Thymus (tissue), 11 donors: ENCODE measurements at regions not wholly inside any gene's neighbourhood (a gene's known extent, or its start where the extent isn't known, plus 50 kb on each side); places are given as distances from the start of the nearest gene placed in this dataset.

Experiments
- DNase-seq, 9 donors: peaks; one replicate each; pipeline ENCODE4 v3.0.0-alpha.2; 2013; ENCODE audit warnings: low spot score in 9 of 9, low read depth in 6 of 9, missing footprints in 1 of 9
- H3K27ac ChIP-seq, 2 donors: one replicate each; pipeline ENCODE4 v1.5.1; 2013; ENCODE audit warnings: control low read depth in 1 of 2, low read depth in 1 of 2, low read length in 1 of 2, mild to moderate bottlenecking in 1 of 2, moderate library complexity in 1 of 2
- H3K27me3 ChIP-seq, 2 donors: one replicate each; pipeline ENCODE4 v1.5.1; 2013; ENCODE audit warnings: low read length in 1 of 2; ENCODE audit not compliant: control insufficient read depth in 2 of 2, insufficient read depth in 1 of 2
- H3K36me3 ChIP-seq, 2 donors: one replicate each; pipeline ENCODE4 v1.5.1; 2013; ENCODE audit warnings: low read length in 1 of 2, mild to moderate bottlenecking in 1 of 2, moderate library complexity in 1 of 2; ENCODE audit not compliant: control insufficient read depth in 2 of 2, insufficient read depth in 2 of 2
- H3K4me1 ChIP-seq, 2 donors: one replicate each; pipeline ENCODE4 v1.5.1; 2013; ENCODE audit warnings: low read length in 2 of 2; ENCODE audit not compliant: control insufficient read depth in 2 of 2, insufficient read depth in 2 of 2
- H3K4me3 ChIP-seq, 2 donors: one replicate each; pipeline ENCODE4 v1.5.1; 2013; ENCODE audit warnings: low read length in 2 of 2, control low read depth in 1 of 2, mild to moderate bottlenecking in 1 of 2
- H3K9me3 ChIP-seq, 2 donors: one replicate each; pipeline ENCODE4 v1.5.1; 2013; ENCODE audit warnings: low read length in 1 of 2, mild to moderate bottlenecking in 1 of 2; ENCODE audit not compliant: control insufficient read depth in 2 of 2, insufficient read depth in 1 of 2
- WGBS: extraction: QIAGEN DNeasy Blood & Tissue Kit; methylation state at CpG from one replicate; pipeline ENCODE4 v1.1.7; 2013; 5-methylcytosine and 5-hydroxymethylcytosine counted together
- donor health status: healthy.

DNA sequence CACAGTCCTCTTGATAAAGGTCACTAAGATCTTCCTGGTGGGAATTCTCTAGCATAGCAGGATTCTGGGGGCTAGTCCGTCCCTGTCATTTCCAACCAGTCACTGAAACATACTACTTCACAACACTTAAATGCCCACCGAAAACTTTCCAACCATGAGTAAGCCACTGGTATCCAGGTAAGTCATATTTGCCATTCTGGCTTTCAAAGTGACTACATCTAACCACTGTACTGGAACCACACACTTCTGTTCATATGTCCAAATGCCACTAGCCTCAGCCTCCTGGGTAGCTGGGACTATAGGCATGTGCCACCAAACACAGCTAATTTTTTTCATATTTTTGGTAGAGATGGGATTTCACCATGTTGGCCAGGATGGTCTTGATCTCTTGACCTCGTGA is 64.3 kb upstream of the VANGL1 start:
- no peak for DNase-seq
- H3K9me3 ChIP-seq, result peaks cover 1 to 6% of the 10 kb centered on the region in 2 donors
- H3K4me1 ChIP-seq, result no peaks in the 10 kb centered on the region
- 98% methylated on average over 3 of the region's 3 CpGs for WGBS
- no peak overlapping the region for H3K27ac ChIP-seq
- H3K4me3 ChIP-seq, result no peak overlapping the region
- no peaks in the 10 kb centered on the region for H3K36me3 ChIP-seq
- no peaks in the 10 kb centered on the region for H3K27me3 ChIP-seq

DNA sequence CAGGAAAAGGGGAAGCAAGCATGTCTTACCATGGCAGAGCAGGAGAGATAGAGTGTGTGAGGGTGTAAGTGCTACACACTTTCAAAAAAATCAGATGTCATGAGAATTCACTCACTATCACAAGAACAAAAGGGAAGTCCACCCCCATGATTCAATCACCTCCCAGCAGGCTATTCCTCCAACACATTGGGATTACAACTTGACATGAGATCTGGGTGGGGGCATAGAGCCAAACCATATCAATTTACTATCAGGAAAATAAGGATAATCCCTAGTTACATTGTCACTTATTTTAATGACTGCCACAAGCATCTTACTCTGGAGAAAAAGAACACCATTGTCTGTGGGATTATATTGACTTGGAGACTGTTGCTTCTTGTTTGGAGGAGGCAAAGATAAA is 66.1 kb upstream of the VANGL1 start:
- Histone ChIP-seq H3K9me3 (peaks cover 1 to 6% of the 10 kb centered on the region in 2 donors), H3K27ac (no peak overlapping the region), H3K4me3 (no peak overlapping the region), H3K36me3 (no peaks in the 10 kb centered on the region), H3K4me1 (no peaks in the 10 kb centered on the region), H3K27me3 (no peaks in the 10 kb centered on the region)
- DNase-seq, result no peak

DNA sequence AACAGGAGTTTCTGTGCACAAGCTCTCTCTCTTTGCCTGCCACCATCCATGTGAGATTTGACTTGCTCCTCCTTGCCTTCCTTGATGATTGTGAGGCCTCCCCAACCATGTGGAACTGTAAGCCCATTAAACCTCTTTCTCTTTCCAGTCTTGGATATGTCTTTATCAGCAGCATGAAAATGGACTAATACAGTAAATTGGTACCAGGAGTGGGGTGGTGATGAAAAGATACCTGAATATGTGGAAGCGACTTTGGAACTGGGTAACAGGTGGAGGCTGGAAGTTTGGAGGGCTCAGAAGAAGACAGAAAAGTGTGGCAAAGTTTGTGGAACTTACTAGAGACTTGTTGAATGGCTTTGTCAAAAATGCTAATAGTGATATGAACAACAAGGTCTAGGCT is 69.1 kb upstream of the VANGL1 start:
- WGBS, result 97% methylated on average over 1 of the region's 1 CpG
- no peak overlapping the region for H3K4me3 ChIP-seq
- H3K27ac ChIP-seq, result no peak overlapping the region
- H3K9me3 ChIP-seq, result peaks cover 1 to 6% of the 10 kb centered on the region in 2 donors
- H3K36me3 ChIP-seq, result no peaks in the 10 kb centered on the region
- H3K4me1 ChIP-seq, result no peaks in the 10 kb centered on the region
- H3K27me3 ChIP-seq, result no peaks in the 10 kb centered on the region
- DNase-seq, result no peak

DNA sequence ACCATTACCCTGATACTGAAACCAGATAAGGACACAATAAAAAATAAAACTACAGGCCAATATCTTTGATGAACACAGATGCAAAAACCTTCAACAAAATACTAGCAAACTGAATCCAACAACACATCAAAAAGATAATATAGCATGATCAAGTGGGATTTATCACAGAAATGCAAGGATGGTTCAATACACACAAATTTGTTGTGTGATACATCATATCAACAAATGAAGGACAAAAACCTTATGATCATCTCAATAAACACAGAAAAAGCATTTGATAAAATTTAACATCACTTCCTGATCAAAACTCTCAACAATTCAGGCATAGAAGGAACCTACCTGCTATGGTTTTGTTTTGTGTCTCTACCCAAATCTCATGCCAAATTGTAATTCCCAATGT is 74.3 kb upstream of the VANGL1 start:
- H3K9me3 ChIP-seq, result no peaks in the 10 kb centered on the region
- H3K4me1 ChIP-seq, result no peaks in the 10 kb centered on the region
- no peaks in the 10 kb centered on the region for H3K36me3 ChIP-seq
- no peak overlapping the region for H3K27ac ChIP-seq
- H3K4me3 ChIP-seq, result no peak overlapping the region
- DNase-seq, result no peak
- H3K27me3 ChIP-seq, result peaks cover 0 to 7% of the 10 kb centered on the region in 2 donors

DNA sequence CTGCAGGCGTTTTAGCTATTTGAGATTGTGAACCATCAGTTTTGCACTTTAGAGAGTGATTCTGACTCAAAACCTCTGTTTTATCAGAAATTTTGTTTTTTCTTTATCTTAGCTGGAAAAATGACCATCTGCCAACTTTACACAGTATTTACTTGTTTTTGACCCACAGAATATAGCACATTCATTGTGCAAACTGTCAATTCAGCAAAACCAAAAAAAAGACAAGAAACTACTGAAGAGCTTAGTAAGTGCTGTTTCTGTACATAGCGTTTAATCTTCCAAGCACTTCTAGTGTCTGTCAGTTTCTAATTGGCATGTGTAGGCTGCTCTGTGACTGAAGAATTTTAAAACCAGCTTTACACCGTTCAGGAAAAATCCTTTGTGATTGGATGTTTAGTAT is 76.0 kb upstream of the VANGL1 start:
- Histone ChIP-seq H3K27me3 (peaks cover 0 to 7% of the 10 kb centered on the region in 2 donors), H3K4me3 (no peak overlapping the region), H3K4me1 (no peaks in the 10 kb centered on the region), H3K27ac (no peak overlapping the region), H3K9me3 (no peaks in the 10 kb centered on the region), H3K36me3 (no peaks in the 10 kb centered on the region)
- WGBS, result 84% methylated on average over 3 of the region's 3 CpGs
- DNase-seq, result no peak

DNA sequence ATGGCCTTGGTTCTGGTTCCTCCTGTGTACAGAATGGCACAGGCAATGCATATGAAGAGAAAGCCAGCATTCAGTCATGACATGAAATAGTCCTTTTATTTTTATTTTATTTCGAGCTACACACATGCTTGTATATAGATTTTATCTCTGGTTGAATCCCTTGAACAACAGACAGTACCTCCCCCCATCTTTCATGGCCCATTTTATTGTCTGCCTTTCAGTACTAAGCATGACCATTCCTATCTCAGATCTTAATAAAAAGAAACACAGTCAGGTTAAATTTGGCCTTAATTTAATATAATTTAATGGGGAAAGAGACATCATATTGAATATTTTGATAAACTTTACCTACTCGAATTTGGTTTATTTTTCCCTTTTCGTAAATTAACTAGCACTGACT is 76.4 kb upstream of the VANGL1 start:
- H3K36me3 ChIP-seq, result no peaks in the 10 kb centered on the region
- no peaks in the 10 kb centered on the region for H3K9me3 ChIP-seq
- DNase-seq, result no peak
- H3K27me3 ChIP-seq, result peaks cover 0 to 7% of the 10 kb centered on the region in 2 donors
- H3K27ac ChIP-seq, result no peak overlapping the region
- no peaks in the 10 kb centered on the region for H3K4me1 ChIP-seq
- H3K4me3 ChIP-seq, result no peak overlapping the region
- WGBS, result 93% methylated on average over 3 of the region's 3 CpGs

DNA sequence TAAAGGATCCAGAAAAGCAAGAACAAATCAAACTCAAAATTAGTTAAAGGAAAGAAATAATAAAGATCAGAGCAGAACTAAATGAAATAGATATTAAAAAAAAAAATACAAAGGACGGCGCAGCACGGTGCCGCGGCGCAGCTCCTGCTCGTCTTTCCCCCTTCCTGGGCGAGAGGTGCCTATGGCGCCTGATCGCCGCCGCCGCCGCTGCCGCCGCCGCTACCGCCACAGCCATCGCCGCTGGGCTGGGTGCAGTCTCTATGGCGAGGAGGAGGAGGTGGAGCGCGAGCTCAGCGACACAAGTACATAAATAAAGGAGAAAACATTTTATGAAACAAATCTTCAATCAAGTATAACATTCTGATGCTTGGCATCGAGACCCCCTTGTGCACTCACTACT is 77.6 kb upstream of the VANGL1 start:
- H3K27ac ChIP-seq, result no peak overlapping the region
- no peaks in the 10 kb centered on the region for H3K4me1 ChIP-seq
- DNase-seq, result no peak
- WGBS, result 39% methylated on average over 25 of the region's 25 CpGs
- peaks cover 0 to 7% of the 10 kb centered on the region in 2 donors for H3K27me3 ChIP-seq
- H3K36me3 ChIP-seq, result no peaks in the 10 kb centered on the region
- H3K4me3 ChIP-seq, result no peak overlapping the region
- no peaks in the 10 kb centered on the region for H3K9me3 ChIP-seq

DNA sequence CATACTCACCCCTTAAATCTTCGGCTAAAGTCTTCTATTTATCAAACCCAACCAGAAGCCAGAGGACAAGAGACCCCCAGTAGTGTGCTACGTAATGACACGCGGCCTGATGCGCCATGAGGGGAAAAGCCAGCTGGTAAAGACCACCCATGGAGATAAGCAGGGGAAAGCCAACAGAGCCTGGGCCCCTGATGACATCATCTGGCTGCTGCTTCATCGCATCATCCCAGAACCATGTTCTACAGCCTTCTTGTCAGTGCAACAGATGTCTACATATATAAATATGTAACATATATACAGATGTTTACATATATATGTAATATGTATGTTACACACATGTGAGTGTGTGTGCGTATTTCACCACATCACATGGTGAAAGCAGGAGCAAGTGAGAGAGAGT is 81.7 kb upstream of the VANGL1 start:
- no peak overlapping the region for H3K27ac ChIP-seq
- no peaks in the 10 kb centered on the region for H3K36me3 ChIP-seq
- H3K27me3 ChIP-seq, result peaks cover 0 to 7% of the 10 kb centered on the region in 2 donors
- DNase-seq, result no peak
- H3K4me3 ChIP-seq, result no peak overlapping the region
- 68% methylated on average over 7 of the region's 7 CpGs for WGBS
- no peaks in the 10 kb centered on the region for H3K4me1 ChIP-seq
- no peaks in the 10 kb centered on the region for H3K9me3 ChIP-seq

DNA sequence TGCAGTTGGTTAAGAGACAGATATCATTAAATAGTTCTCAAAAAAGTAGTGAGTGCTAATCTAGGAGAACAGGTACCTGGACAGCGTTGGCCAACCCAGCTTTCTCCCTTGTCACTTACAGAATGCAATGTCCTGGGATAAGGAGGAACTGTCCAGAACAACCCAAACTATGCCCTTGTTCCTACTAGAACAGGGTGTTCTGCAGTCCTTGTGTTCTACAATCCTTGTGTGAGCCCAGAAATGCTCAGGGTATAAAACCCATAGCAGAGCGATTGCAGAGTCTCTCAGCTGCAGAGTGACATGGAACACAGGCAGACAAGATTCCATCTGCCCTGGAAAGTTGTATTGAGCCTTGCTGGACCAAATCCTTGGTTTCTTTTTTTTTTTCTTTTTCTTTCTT is 83.5 kb upstream of the VANGL1 start:
- no peaks in the 10 kb centered on the region for H3K27me3 ChIP-seq
- H3K36me3 ChIP-seq, result no peaks in the 10 kb centered on the region
- no peaks in the 10 kb centered on the region for H3K9me3 ChIP-seq
- DNase-seq, result no peak
- 93% methylated on average over 2 of the region's 2 CpGs for WGBS
- no peaks in the 10 kb centered on the region for H3K4me1 ChIP-seq
- H3K27ac ChIP-seq, result no peak overlapping the region
- no peak overlapping the region for H3K4me3 ChIP-seq

DNA sequence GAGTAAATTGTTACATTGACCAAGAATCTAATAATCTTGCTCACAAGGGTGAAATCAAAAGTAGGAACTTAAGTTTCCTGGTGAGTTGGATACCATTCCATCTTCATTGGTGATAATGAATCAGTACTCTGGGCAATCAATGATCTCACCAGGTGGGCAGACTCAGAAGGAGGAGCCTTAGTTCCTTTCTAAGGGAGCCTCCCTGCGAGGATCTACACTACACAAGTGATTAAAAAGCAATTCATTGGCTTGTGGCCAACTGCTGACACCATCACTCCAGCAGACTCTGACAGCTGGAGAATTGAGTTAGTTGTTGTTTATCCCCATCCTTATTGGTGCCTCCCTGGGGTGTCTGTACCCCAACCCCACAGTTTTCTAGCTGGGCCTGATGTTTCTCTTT is 84.1 kb upstream of the VANGL1 start:
- H3K4me1 ChIP-seq, result no peaks in the 10 kb centered on the region
- H3K27ac ChIP-seq, result no peak overlapping the region
- no peaks in the 10 kb centered on the region for H3K36me3 ChIP-seq
- no peaks in the 10 kb centered on the region for H3K9me3 ChIP-seq
- H3K27me3 ChIP-seq, result no peaks in the 10 kb centered on the region
- DNase-seq, result no peak
- WGBS, result 79% methylated on average over 1 of the region's 1 CpG
- H3K4me3 ChIP-seq, result no peak overlapping the region
